HG02943 (cell line): ENCODE measurements at regions not wholly inside any gene's neighbourhood (a gene's known extent, or its start where the extent isn't known, plus 50 kb on each side); places are given as distances from the start of the nearest gene placed in this dataset.

Source experiments
- ATAC-seq: cut with Tn5 transposase; IDR thresholded peaks from one replicate; pipeline ENCODE4 v1.9.1; 2021; ENCODE audit warnings: mild to moderate bottlenecking, low read depth, moderate library complexity; ENCODE audit not compliant: unreplicated experiment

GRCh38 chr11:19352072-19352770 lies 111.5 kb upstream of the E2F8 start:
- ATAC-seq, result no peak

- ATAC-seq, result no peak
Measured at GRCh38 chr11:19351426-19351825, 110.7 kb upstream of the E2F8 start.

- ATAC-seq, result no peak
Measured at GRCh38 chr11:19350160-19350559, 109.4 kb upstream of the E2F8 start.

- ATAC-seq, result no peak
Measured at GRCh38 chr11:19349340-19350025, 108.7 kb upstream of the E2F8 start.

- no peak for ATAC-seq
Measured at GRCh38 chr11:19347911-19348310, 107.2 kb upstream of the E2F8 start.

GRCh38 chr11:19345848-19346681 lies 105.3 kb upstream of the E2F8 start:
- ATAC-seq, result no peak

- no peak for ATAC-seq
Measured at GRCh38 chr11:19345519-19345847, 104.7 kb upstream of the E2F8 start.

- no peak for ATAC-seq
Measured at GRCh38 chr11:19344661-19345518, 104.1 kb upstream of the E2F8 start.

GRCh38 chr11:19342036-19342435 lies 101.3 kb upstream of the E2F8 start:
- no peak for ATAC-seq

GRCh38 chr11:19338375-19338774 lies 97.6 kb upstream of the E2F8 start:
- no peak for ATAC-seq

GRCh38 chr11:19337779-19338178 lies 97.0 kb upstream of the E2F8 start:
- no peak for ATAC-seq

GRCh38 chr11:19336331-19336730 lies 95.6 kb upstream of the E2F8 start:
- ATAC-seq, result no peak

GRCh38 chr11:19332476-19332875 lies 91.7 kb upstream of the E2F8 start:
- no peak for ATAC-seq

GRCh38 chr11:19330416-19330815 lies 89.7 kb upstream of the E2F8 start:
- no peak for ATAC-seq

- ATAC-seq, result no peak
Measured at GRCh38 chr11:19329970-19330369, 89.2 kb upstream of the E2F8 start.

- no peak for ATAC-seq
Measured at GRCh38 chr11:19328586-19329311, 88.0 kb upstream of the E2F8 start.

- no peak for ATAC-seq
Measured at GRCh38 chr11:19327280-19327679, 86.5 kb upstream of the E2F8 start.

- ATAC-seq, result no peak
Measured at GRCh38 chr11:19326499-19326898, 85.8 kb upstream of the E2F8 start.

GRCh38 chr11:19323502-19323901 lies 82.8 kb upstream of the E2F8 start:
- ATAC-seq, result no peak

- no peak for ATAC-seq
Measured at GRCh38 chr11:19321351-19321750, 80.6 kb upstream of the E2F8 start.
